Erythroblast (primary cell): ENCODE measurements at regions not wholly inside any gene's neighbourhood (a gene's known extent, or its start where the extent isn't known, plus 50 kb on each side); places are given as distances from the start of the nearest gene placed in this dataset.

Experiments used
- GATA1 ChIP-seq: IDR thresholded peaks from 2 replicates; pipeline ENCODE4 v1.6.1; 2011; ENCODE audit warnings: low read depth, mild to moderate bottlenecking, control low read depth, low read length, moderate library complexity
- POLR2A ChIP-seq: IDR thresholded peaks from 2 replicates; pipeline ENCODE4 v1.6.1; 2011; ENCODE audit warnings: mild to moderate bottlenecking, low read length

DNA sequence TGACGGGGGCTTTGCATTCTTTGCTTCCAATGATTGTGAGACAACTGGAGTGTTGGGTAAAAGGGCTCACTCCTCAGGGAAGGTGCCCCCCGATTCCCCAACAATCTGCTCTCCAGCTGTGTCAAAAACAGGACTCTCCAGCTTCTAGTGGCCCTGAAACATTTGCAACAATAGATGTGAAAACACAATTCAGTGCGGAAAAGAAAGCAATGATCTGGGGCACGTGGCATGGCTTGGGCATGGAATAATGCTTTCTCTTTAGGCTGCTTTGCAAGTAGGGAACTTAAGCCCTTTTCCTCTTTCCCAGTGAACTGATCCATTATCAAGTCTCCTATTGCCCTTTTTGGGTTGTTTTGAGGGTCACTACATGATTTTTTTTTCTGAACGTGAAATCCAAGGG, 239.9 kb downstream of the C4orf33 start:
- TF ChIP-seq POLR2A (no peak), GATA1 (no peak)
